SU-DHL-6 (cell line): ENCODE measurements at regions not wholly inside any gene's neighbourhood (a gene's known extent, or its start where the extent isn't known, plus 50 kb on each side); places are given as distances from the start of the nearest gene placed in this dataset.
"Not testable (repeated sequence)": the region's sequence is repeated elsewhere in the genome, so short reads cannot be mapped to it uniquely, and the experiment has no call there.

Experiments
- EZH2phosphoT487 ChIP-seq: fragments of 200-600 bp; sonication (generic), shearing (Covaris generic); conservative IDR thresholded peaks from 2 replicates; pipeline ENCODE4 v1.6.1; 2018; ENCODE audit warnings: mild to moderate bottlenecking, antibody characterized with exemption, low read length, moderate library complexity, mixed read lengths
- TF ChIP-seq, protein P1 (sequence below): fragments of 200-600 bp; sonication (generic); IDR thresholded peaks from one replicate; pipeline ENCODE4 v1.5.1; 2017; ENCODE audit warnings: antibody characterized with exemption, mild to moderate bottlenecking, low read length, moderate library complexity; ENCODE audit not compliant: insufficient read depth, poor library complexity, severe bottlenecking

DNA sequence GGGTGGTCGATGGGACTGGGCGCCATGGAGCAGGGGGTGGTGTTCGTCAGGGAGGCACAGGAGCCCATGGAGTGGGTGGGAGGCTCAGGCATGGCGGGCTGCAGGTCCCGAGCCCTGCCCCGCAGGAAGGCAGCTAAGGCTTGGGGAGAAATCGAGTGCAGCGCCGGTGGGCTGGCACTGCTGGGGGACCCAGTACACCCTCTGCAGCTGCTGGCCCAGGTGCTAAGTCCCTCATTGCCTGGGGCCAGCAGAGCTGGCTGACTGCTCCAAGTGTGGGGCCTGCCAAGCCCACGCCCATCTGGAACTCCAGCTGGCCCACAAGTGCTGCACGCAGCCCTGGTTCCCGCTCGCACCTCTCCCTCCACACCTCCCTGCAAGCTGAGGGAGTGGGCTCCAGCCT lies 1009.6 kb downstream of the TMTC2 start:
- TF ChIP-seq, protein P1, sequence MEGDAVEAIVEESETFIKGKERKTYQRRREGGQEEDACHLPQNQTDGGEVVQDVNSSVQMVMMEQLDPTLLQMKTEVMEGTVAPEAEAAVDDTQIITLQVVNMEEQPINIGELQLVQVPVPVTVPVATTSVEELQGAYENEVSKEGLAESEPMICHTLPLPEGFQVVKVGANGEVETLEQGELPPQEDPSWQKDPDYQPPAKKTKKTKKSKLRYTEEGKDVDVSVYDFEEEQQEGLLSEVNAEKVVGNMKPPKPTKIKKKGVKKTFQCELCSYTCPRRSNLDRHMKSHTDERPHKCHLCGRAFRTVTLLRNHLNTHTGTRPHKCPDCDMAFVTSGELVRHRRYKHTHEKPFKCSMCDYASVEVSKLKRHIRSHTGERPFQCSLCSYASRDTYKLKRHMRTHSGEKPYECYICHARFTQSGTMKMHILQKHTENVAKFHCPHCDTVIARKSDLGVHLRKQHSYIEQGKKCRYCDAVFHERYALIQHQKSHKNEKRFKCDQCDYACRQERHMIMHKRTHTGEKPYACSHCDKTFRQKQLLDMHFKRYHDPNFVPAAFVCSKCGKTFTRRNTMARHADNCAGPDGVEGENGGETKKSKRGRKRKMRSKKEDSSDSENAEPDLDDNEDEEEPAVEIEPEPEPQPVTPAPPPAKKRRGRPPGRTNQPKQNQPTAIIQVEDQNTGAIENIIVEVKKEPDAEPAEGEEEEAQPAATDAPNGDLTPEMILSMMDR = not testable (repeated sequence)
- TF ChIP-seq EZH2phosphoT487 = not testable (repeated sequence)
